Upper lobe of left lung (tissue), 6 donors: ENCODE measurements at regions not wholly inside any gene's neighbourhood (a gene's known extent, or its start where the extent isn't known, plus 50 kb on each side); places are given as distances from the start of the nearest gene placed in this dataset.

Experiments used
- ATAC-seq, 2 donors: fragments of 200-7000 bp; cut with Tn5 transposase; one replicate each; pipeline ENCODE4 v1.9.1; 2022; ENCODE audit warnings: mild to moderate bottlenecking in 2 of 2, moderate library complexity in 2 of 2; ENCODE audit not compliant: low FRiP score in 2 of 2
- DNase-seq, 2 donors: peaks; one replicate each; pipeline ENCODE4 v3.0.0-alpha.2; 2019 to 2020
- H3K27ac ChIP-seq, 4 donors: fragments of 200-600 bp; sonication (generic); one replicate each; pipeline ENCODE4 v1.5.1; 2016 to 2019
- H3K27me3 ChIP-seq, 4 donors: fragments of 200-600 bp; sonication (generic); one replicate each; pipeline ENCODE4 v1.5.1; 2017 to 2019
- H3K36me3 ChIP-seq, 4 donors: fragments of 200-600 bp; sonication (generic); one replicate each; pipeline ENCODE4 v1.5.1; 2016 to 2019
- H3K4me1 ChIP-seq, 4 donors: fragments of 200-600 bp; sonication (generic); one replicate each; pipeline ENCODE4 v1.5.1; 2018 to 2019
- H3K4me3 ChIP-seq, 4 donors: fragments of 200-600 bp; sonication (generic); one replicate each; pipeline ENCODE4 v1.5.1; 2017 to 2019; ENCODE audit warnings: mild to moderate bottlenecking in 2 of 4, moderate library complexity in 1 of 4
- H3K9me3 ChIP-seq, 4 donors: fragments of 200-600 bp; sonication (generic); one replicate each; pipeline ENCODE4 v1.5.1; 2018 to 2019
- CTCF ChIP-seq, 6 experiments: fragments of 450-650 bp in 4 of 6; fragments of 200-600 bp in 2 of 6; sonication (generic) in 2 of 6; IDR thresholded peaks; one replicate each; pipeline ENCODE4 v1.5.1; 2016 to 2019; ENCODE audit warnings: antibody characterized with exemption in 6 of 6
- EP300 ChIP-seq, 4 donors: sonication (generic); formaldehyde crosslinking; IDR thresholded peaks; one replicate each; pipeline ENCODE4 v1.5.1; 2017; ENCODE audit warnings: antibody characterized with exemption in 4 of 4, control low read depth in 2 of 4
- POLR2A ChIP-seq, 4 donors: fragments of 450-650 bp; IDR thresholded peaks; one replicate each; pipeline ENCODE4 v1.5.1; 2016 to 2017; ENCODE audit warnings: antibody characterized with exemption in 4 of 4, mild to moderate bottlenecking in 2 of 4
- POLR2AphosphoS5 ChIP-seq, 2 donors: sonication (generic); formaldehyde crosslinking; IDR thresholded peaks; one replicate each; pipeline ENCODE4 v1.5.1; 2017; ENCODE audit warnings: antibody characterized with exemption in 2 of 2
- WGBS, 2 donors: methylation state at CpG; one replicate each; pipeline ENCODE4 v1.1.5; 2017 to 2018; 5-methylcytosine and 5-hydroxymethylcytosine counted together
- donor health status: DM: no; HTN: no; CAD: no; lungs with moderate emphysema.
- donor health status: DM: no; HTN: yes; CAD: no; lungs with severe emphysema.

GRCh38 chr1:60835649-60836048 is 246.7 kb upstream of the NFIA start:
- WGBS, 2 donors = 82 to 87% methylated on average over 5 of the region's 5 CpGs
- TF ChIP-seq CTCF (IDR thresholded peaks at IDR 0.05) (no peak), POLR2A (IDR thresholded peaks at IDR 0.05) (no peak), POLR2AphosphoS5 (IDR thresholded peaks at IDR 0.05) (no peak)
- Histone ChIP-seq H3K36me3 (no peaks in the 10 kb centered on the region), H3K9me3 (no peaks in the 10 kb centered on the region), H3K4me1 (no peaks in the 10 kb centered on the region), H3K27ac (no peak overlapping the region), H3K27me3 (no peaks in the 10 kb centered on the region), H3K4me3 (no peak overlapping the region)
- DNase-seq = no peak
- ATAC-seq = no peak

- Histone ChIP-seq H3K36me3 (no peaks in the 10 kb centered on the region), H3K9me3 (no peaks in the 10 kb centered on the region), H3K27ac (no peak overlapping the region), H3K4me1 (no peaks in the 10 kb centered on the region), H3K4me3 (no peak overlapping the region), H3K27me3 (no peaks in the 10 kb centered on the region)
- ATAC-seq = no peak
- no peak for TF ChIP-seq POLR2AphosphoS5 (IDR thresholded peaks at IDR 0.05)
- TF ChIP-seq EP300 (IDR thresholded peaks at IDR 0.05) = no peak
- TF ChIP-seq POLR2A (IDR thresholded peaks at IDR 0.05) = no peak
- DNase-seq = no peak
- WGBS, 2 donors = 11 to 26% methylated on average over 3 of the region's 3 CpGs
Observed at GRCh38 chr1:60833173-60833572, 249.2 kb upstream of the NFIA start.

GRCh38 chr1:60832367-60832766 is 250.0 kb upstream of the NFIA start:
- TF ChIP-seq POLR2A (IDR thresholded peaks at IDR 0.05) (no peak), EP300 (IDR thresholded peaks at IDR 0.05) (no peak), POLR2AphosphoS5 (IDR thresholded peaks at IDR 0.05) (no peak)
- 30 to 52% methylated on average over 3 of the region's 3 CpGs for WGBS, 2 donors
- H3K27ac ChIP-seq = no peak overlapping the region
- no peaks in the 10 kb centered on the region for H3K36me3 ChIP-seq
- no peaks in the 10 kb centered on the region for H3K9me3 ChIP-seq
- H3K4me1 ChIP-seq = no peaks in the 10 kb centered on the region
- ATAC-seq (no peak), DNase-seq (no peak)
- H3K4me3 ChIP-seq = no peak overlapping the region
- H3K27me3 ChIP-seq = no peaks in the 10 kb centered on the region

GRCh38 chr1:60831780-60832179 is 250.6 kb upstream of the NFIA start:
- TF ChIP-seq POLR2A (IDR thresholded peaks at IDR 0.05) = no peak
- no peak for TF ChIP-seq POLR2AphosphoS5 (IDR thresholded peaks at IDR 0.05)
- TF ChIP-seq CTCF (IDR thresholded peaks at IDR 0.05) = no peak
- TF ChIP-seq EP300 (IDR thresholded peaks at IDR 0.05) = no peak
- WGBS, 2 donors = 85 to 89% methylated on average over 3 of the region's 3 CpGs
- Histone ChIP-seq H3K27me3 (no peaks in the 10 kb centered on the region), H3K27ac (no peak overlapping the region), H3K36me3 (no peaks in the 10 kb centered on the region), H3K9me3 (no peaks in the 10 kb centered on the region), H3K4me1 (no peaks in the 10 kb centered on the region), H3K4me3 (no peak overlapping the region)
- no peak for DNase-seq
- ATAC-seq = no peak

GRCh38 chr1:60828944-60829343 is 253.4 kb upstream of the NFIA start:
- 71 to 100% methylated on average over 3 of the region's 3 CpGs for WGBS, 2 donors
- ATAC-seq (no peak), DNase-seq (no peak)
- TF ChIP-seq POLR2A (IDR thresholded peaks at IDR 0.05) = no peak
- TF ChIP-seq POLR2AphosphoS5 (IDR thresholded peaks at IDR 0.05) = no peak
- no peak for TF ChIP-seq CTCF (IDR thresholded peaks at IDR 0.05)
- TF ChIP-seq EP300 (IDR thresholded peaks at IDR 0.05) = no peak
- no peaks in the 10 kb centered on the region for H3K9me3 ChIP-seq
- no peak overlapping the region for H3K4me3 ChIP-seq
- no peaks in the 10 kb centered on the region for H3K27me3 ChIP-seq
- no peak overlapping the region for H3K27ac ChIP-seq
- no peaks in the 10 kb centered on the region for H3K4me1 ChIP-seq
- no peaks in the 10 kb centered on the region for H3K36me3 ChIP-seq

GRCh38 chr1:60826320-60827094 is 255.9 kb upstream of the NFIA start:
- TF ChIP-seq CTCF (IDR thresholded peaks at IDR 0.05) (no peak), POLR2AphosphoS5 (IDR thresholded peaks at IDR 0.05) (no peak), POLR2A (IDR thresholded peaks at IDR 0.05) (no peak), EP300 (IDR thresholded peaks at IDR 0.05) (no peak)
- 93 to 94% methylated on average over 2 of the region's 2 CpGs for whole genome bisulfite sequencing, 2 donors
- Histone ChIP-seq H3K27ac (no peak overlapping the region), H3K9me3 (no peaks in the 10 kb centered on the region), H3K4me1 (no peaks in the 10 kb centered on the region), H3K36me3 (no peaks in the 10 kb centered on the region), H3K27me3 (no peaks in the 10 kb centered on the region), H3K4me3 (no peak overlapping the region)
- DNase-seq (no peak), ATAC-seq (no peak)
